Adipocyte (in vitro differentiated cells): ENCODE measurements at regions not wholly inside any gene's neighbourhood (a gene's known extent, or its start where the extent isn't known, plus 50 kb on each side); places are given as distances from the start of the nearest gene placed in this dataset.
A peak's percentile ranks its signal among the peaks of the same experiment; 100 is the strongest.
"Not testable (repeated sequence)": the region's sequence is repeated elsewhere in the genome, so short reads cannot be mapped to it uniquely, and the experiment has no call there.

Source experiments
- DNase-seq: peaks from one replicate; pipeline ENCODE4 v3.0.0-alpha.2; 2015; ENCODE audit warnings: low read depth
- H3K27me3 ChIP-seq: replicated peaks from 2 replicates; pipeline ENCODE4 v1.7.0; 2013; ENCODE audit warnings: mild to moderate bottlenecking, low read length, moderate library complexity; ENCODE audit not compliant: control insufficient read depth, insufficient read depth
- H3K36me3 ChIP-seq: 2 replicates; pipeline ENCODE4 v1.7.0; 2013; ENCODE audit warnings: low read length, mild to moderate bottlenecking, moderate library complexity; ENCODE audit not compliant: control insufficient read depth, insufficient read depth, severe bottlenecking
- H3K4me1 ChIP-seq: 2 replicates; pipeline ENCODE4 v1.7.0; 2013; ENCODE audit warnings: mild to moderate bottlenecking, low read length, moderate library complexity; ENCODE audit not compliant: control insufficient read depth, insufficient read depth
- H3K4me3 ChIP-seq: 2 replicates; pipeline ENCODE4 v1.7.0; 2013; ENCODE audit warnings: mild to moderate bottlenecking, low read length, moderate library complexity
- H3K9ac ChIP-seq: 2 replicates; pipeline ENCODE4 v1.7.0; 2013; ENCODE audit warnings: mild to moderate bottlenecking, low read length, moderate library complexity
- H3K9me3 ChIP-seq: 2 replicates; pipeline ENCODE4 v1.7.0; 2013; ENCODE audit warnings: mild to moderate bottlenecking, low read length, moderate library complexity; ENCODE audit not compliant: control insufficient read depth

DNA sequence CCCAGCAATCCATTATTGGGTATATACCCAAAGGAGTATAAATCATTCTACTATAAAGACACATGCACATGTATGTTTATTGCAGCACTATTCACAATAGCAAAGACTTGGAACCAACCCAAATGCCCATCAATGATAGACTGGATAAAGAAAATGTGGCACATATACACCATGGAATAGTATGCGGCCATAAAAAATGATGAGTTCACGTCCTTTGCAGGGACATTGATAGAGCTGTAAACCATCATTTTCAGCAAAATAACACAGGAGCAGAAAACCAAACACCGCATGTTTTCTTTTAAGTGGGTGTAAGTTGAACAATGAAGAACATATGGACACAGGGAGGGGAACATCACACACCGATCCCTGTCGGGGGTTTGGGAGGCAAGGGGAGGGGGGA, 56.7 kb downstream of the PALS2 start:
- not testable (repeated sequence) for DNase-seq, H3K9ac ChIP-seq, H3K4me1 ChIP-seq, H3K9me3 ChIP-seq, H3K4me3 ChIP-seq, H3K36me3 ChIP-seq, H3K27me3 ChIP-seq

DNA sequence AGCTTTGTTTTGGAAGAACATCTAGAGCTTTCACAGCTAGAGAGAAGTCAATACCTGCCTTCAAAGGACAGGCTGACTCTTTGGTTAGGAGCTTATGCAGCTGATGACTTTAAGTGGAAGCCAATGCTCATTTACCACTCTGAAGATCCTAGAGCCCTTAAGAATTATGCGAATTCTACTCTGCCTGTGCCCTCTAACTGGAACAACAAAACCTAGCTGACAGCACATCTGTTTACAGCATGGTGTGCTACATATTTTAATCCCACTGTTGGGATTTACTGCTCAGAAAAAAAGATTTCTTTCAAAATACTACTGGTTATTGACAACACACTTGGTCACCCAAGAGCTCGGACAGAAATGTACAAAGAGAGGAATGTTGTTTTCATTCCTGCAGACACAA, 57.3 kb downstream of the PALS2 start:
- no peaks in the 10 kb centered on the region for H3K9me3 ChIP-seq
- H3K4me1 ChIP-seq = no peaks in the 10 kb centered on the region
- DNase-seq = no peak
- H3K9ac ChIP-seq = no peak overlapping the region
- no peaks in the 10 kb centered on the region for H3K36me3 ChIP-seq
- no peaks in the 10 kb centered on the region for H3K27me3 ChIP-seq
- no peak overlapping the region for H3K4me3 ChIP-seq

DNA sequence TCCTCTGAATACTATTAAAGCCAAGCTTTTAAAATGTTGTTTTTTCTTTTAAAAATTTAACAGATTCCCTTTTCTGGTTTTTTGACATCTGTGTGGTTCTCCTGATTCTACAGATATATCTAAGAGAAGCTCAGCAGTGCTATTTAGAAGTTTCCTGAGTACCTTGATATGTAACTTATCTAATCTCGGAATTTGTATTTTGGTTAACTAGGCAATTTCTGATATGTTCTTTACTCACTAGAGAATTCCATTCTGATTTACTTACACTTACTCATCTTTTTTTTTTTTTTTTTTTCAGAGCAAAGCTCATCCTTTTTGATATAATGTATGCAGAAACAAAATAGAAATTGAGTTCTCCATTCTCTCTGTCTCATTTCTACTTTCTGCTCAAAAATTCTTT, 63.8 kb downstream of the PALS2 start:
- no peak for DNase-seq
- H3K27me3 ChIP-seq = no peaks in the 10 kb centered on the region
- H3K9ac ChIP-seq = no peak overlapping the region
- H3K4me3 ChIP-seq = no peak overlapping the region
- H3K36me3 ChIP-seq = peaks cover 5% of the 10 kb centered on the region
- no peaks in the 10 kb centered on the region for H3K9me3 ChIP-seq
- peaks cover 9% of the 10 kb centered on the region for H3K4me1 ChIP-seq

DNA sequence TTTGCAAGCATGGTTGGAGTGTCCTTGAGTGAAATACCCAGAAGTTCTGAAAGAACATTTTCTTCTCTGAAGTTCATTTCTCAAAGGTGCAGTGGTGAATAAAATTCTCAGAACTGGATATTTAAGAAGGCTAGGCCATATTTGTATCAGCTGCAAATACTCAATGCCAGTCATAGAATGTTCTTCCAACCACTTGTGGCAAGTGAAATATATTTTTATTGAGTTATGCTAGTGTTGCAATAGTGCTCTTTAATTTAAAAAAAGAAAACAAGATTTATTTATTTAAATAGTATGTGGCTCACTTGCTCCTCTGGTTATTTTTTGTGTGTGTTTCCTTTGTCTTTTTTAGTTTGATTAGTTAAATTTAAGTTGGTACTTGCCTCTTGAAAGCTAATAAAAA, 64.5 kb downstream of the PALS2 start:
- no peaks in the 10 kb centered on the region for H3K9me3 ChIP-seq
- H3K36me3 ChIP-seq = peaks cover 7% of the 10 kb centered on the region
- no peaks in the 10 kb centered on the region for H3K27me3 ChIP-seq
- peak; percentile 54 for DNase-seq
- H3K4me1 ChIP-seq = peaks cover 9% of the 10 kb centered on the region
- no peak overlapping the region for H3K4me3 ChIP-seq
- no peak overlapping the region for H3K9ac ChIP-seq

DNA sequence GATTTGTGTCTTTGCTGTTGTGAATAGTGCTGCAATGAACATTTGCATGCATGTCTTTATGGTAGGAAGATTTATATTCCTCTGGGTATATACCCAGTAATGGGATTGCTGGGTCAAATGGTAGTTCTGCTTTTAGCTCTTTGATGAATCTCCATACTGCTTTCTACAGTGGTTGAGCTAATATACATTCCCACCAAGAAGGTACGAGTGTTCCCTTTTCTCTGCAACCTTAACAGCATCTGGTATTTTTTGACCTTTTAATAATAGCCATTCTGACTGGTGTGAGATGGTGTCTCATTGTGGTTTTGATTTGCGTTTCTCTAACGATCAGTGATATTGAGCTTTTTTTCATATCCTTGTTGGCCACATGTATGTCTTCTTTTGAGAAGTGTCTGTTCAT, 71.3 kb downstream of the PALS2 start:
- H3K4me3 ChIP-seq, H3K27me3 ChIP-seq, DNase-seq, H3K9me3 ChIP-seq, H3K4me1 ChIP-seq, H3K9ac ChIP-seq, H3K36me3 ChIP-seq: not testable (repeated sequence)
